Activated naive CD4-positive, alpha-beta T cell (primary cell): ENCODE measurements at regions not wholly inside any gene's neighbourhood (a gene's known extent, or its start where the extent isn't known, plus 50 kb on each side); places are given as distances from the start of the nearest gene placed in this dataset.
"Not testable (repeated sequence)": the region's sequence is repeated elsewhere in the genome, so short reads cannot be mapped to it uniquely, and the experiment has no call there.

Experiments used
- DNase-seq, 4 experiments: peaks; one replicate each; lab custom pipeline; 2025; lab: John Stamatoyannopoulos, UW

- DNase-seq = no peak
Observed at GRCh38 chr12:93979189-93979588, 169.2 kb upstream of the PLXNC1 start.

- DNase-seq = no peak
Observed at GRCh38 chr12:93980711-93981110, 167.7 kb upstream of the PLXNC1 start.

GRCh38 chr12:93981411-93981810, 167.0 kb upstream of the PLXNC1 start:
- no peak for DNase-seq

DNA sequence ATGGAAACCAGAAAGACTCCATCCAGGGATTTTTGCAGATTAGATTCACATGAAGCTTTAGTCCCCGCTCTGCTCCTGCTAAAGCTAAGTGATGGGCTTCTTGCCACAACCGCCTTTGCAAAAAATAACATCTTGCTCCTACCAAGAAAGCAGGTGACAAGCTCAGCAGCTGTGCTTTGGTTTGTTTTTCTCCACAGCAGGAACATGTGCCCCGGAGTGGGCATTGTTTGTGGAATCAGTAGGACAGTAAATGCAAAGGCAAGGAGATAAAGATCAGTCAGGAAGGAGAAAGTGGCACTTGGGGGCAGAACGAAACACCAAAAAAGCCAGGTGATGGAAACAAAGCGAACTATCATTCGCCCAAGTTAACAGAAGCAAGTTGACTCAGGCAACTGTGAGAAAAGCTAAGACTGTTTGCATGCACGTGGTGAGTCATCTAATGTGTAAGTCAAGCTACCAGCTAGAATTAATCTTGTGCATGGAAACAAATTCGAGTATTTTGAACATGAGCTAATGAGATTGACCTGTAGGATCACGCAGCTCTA, 165.5 kb upstream of the PLXNC1 start:
- DNase-seq = no peak

DNA sequence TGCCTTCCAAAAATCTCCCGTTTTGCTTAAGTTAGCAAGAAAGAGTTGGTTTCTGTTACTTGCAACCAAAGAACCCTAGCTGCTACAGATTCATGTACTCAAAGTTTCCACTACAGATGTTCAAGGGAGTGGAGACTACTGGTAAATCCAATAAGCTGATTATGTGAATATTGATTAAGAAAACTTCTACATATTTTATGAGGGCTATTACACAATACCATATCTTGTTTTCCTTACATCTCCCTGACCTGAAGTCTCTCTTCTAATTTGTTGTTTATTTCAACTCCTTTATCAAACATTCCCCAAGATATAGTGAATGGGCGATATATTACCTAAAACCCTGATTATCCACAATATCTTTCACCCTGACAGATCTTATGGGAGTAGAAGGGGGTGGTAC, 164.4 kb upstream of the PLXNC1 start:
- DNase-seq = no peak

- DNase-seq = no peak
Observed at GRCh38 chr12:93989949-93990348, 158.4 kb upstream of the PLXNC1 start.

DNA sequence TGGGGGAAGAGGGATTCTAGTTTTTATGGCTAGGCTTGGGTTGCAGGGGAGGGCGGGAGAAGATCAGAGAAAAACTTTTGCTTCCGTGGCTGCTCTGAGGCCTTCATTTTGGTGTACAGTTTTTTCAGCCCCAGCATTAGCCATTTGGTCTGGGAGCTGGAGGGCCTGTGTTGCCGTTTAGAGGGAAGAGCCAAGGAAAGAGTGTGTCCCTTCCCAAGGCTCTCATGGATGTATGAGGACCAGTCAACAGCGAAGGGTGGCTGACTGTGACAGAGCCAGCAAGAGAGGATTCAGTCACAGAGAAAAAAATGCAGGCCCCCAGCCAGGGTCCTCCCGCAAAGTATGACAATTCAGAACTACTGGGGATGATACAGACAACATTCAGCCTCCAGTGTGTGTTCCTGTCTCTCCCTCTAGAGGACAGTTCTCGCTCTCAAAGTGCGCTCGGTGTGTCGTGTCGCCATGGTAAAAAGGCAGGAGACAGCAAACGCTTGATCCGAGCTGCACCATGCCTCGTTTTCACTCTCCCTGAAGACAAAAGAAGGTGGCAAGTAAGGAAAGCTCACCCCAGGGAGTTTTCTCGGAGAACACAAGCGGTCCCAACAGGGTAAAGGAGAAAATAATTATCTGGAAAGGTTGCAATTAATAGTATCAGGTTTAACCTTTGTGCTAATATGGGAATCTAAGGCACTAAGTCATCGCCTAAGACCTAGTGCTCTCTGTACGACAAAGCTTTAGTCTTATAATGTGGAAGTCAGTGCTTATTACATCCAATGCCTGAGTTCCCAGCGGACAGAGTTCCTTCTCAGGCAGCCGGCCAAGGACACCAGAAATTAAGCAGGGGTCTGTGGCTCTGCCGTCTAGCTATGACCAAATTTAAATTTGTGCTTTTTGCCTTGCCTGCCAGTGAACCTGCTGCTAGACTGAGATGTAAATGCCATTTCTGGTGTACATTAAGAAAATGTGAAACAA, 157.3 kb upstream of the PLXNC1 start:
- DNase-seq = no peak

DNA sequence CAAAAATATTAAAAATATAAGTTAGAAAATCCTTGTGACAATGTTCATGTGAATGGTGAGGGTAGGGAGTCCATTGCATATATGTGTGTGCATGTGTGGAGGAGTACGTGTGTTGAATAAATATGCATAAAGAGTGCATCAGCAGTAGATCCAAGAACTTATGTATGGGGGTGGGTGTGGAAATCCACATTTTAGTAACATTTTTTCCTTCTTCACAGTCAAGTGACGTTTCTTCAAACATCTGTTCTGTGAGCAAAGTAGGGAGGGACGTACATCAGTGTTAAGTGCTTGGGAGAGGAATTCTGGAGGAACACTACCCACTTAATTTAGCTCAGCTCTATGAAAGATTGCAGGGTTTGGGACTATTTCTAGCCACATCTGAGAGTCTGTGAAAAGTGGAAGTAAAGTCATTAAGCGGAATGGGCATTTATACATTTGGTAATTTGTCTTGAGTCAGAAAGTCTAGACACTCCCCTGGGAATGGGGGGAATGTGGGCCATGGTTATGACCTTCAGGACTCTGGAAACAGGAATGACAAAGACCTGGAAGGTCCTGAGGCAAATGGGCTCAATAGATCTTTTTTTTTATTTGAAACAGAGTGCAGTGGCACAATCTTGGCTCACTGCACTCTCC, 156.4 kb upstream of the PLXNC1 start:
- DNase-seq = no peak

GRCh38 chr12:93994721-93995120, 153.7 kb upstream of the PLXNC1 start:
- no peak for DNase-seq

- DNase-seq = no peak
Observed at GRCh38 chr12:93996321-93996720, 152.1 kb upstream of the PLXNC1 start.

DNA sequence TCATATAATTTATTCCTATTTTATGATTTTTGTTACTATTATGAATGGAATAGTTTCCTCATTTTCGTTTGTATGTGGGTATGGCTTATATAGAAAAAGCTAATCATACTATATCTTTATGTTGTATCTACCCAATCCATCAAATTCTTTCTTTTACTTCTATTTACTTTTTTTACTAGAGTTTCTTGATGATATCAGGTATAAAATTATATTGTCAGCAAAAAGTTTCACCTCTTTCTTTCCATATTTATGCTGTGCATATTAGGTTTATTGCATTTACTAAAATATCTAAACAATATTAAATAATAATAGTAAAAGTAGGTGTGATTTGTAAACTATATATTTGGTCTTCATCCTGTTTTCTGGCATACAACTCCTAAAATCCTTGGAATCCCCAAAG, 146.7 kb upstream of the PLXNC1 start:
- no peak for DNase-seq

DNA sequence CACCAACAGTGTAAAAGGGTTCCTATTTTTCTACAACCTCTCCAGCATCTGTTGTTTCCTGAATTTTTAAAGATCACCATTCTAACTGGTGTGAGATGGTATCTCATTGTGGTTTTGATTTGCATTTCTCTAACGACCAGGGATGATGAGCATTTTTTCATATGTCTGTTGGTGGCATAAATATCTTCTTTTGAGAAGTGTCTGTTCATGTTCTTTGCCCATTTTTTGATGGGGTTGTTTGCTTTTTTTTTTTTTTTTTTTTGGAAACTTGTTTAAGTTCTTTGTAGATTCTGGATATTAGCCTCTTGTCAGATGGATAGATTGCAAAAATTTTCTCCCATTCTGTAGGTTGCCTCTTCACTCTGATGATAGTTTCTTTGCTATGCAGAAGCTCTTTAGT, 145.5 kb upstream of the PLXNC1 start:
- DNase-seq = not testable (repeated sequence)

- DNase-seq = peak in 2 of 4 experiments; percentile 42 to 62
Observed at GRCh38 chr12:94007833-94008232, 140.5 kb upstream of the PLXNC1 start.

DNA sequence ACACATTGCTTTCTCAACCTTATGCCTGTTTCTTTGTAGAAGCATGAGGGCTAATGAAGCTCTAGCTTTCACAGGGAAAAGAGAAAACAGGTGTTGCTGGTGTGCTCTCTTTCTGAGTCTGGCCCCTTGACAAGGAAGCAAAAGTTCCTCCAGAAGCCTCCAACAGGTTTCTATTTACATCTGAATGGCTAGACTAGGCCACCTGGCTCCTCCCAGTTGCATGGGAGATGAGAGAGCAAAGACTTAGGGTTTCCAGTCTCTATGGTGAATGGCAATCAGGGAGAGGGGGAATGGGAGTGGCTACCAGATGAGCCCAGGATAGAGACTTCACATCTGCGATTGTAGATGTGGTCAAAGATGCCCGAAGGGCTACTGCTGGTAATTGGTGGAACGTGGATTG, 138.1 kb upstream of the PLXNC1 start:
- no peak for DNase-seq

DNA sequence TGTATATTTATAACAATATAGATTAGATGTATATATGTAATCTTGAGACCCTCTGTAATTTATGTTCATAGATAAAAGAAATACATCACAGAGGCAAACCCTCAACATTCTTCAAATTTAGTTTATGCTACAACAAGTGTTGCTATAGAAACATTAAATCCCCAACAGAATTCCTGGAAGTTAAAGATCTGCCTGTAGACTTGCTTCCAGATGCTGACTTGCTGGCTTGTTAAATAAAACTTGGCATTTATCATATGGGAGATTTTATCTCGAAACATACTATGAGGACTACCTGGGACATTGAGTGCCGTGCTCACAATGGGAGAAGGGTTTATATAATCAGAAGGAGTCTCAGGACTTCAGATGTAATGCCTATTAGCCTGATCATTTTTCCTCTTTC, 136.3 kb upstream of the PLXNC1 start:
- no peak for DNase-seq

GRCh38 chr12:94012590-94012989, 135.8 kb upstream of the PLXNC1 start:
- DNase-seq = no peak

- DNase-seq = not testable (repeated sequence)
Observed at GRCh38 chr12:94017247-94017646, 131.1 kb upstream of the PLXNC1 start.

DNA sequence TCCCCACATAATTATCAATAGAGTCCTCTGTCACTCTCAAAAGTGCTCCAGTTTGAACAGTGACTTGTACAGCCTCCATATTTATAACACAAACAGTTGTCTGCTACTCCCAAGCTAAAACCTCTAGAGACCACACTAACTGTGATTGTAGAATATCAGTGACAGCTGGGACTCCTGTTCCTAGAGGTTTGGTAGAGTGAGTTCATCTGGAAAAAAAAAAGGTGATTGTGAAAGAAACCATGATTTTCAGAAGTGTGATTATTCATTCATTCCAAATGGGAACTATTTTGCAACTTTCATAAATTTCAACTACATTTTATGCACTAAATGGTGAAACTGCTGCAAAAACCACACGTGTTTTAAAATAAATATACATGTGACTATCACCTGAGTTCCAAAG, 128.0 kb upstream of the PLXNC1 start:
- DNase-seq = no peak

DNA sequence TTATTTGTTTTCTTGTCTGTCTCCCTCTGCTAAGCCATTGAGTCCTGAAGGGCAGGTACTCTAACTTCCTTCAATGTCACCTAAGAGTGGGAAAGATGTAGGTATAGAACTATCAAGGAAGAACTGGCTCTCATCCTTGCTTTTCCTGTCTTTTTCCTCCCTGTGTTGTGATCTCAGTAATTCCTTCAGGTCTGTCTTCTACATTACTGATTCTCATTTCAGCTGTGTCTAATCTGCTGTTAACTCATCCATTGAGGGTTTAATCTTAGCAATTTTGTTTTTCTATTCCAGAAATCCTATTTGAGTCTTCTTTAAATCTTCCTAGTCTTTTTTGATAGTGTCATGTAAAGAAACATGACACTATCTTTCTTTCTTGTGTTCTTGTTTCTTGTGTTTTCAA, 124.5 kb upstream of the PLXNC1 start:
- DNase-seq = no peak

GRCh38 chr12:94025068-94025467, 123.3 kb upstream of the PLXNC1 start:
- DNase-seq = no peak

GRCh38 chr12:94025756-94026155, 122.6 kb upstream of the PLXNC1 start:
- DNase-seq = no peak

- DNase-seq = no peak
Observed at GRCh38 chr12:94026596-94026995, 121.8 kb upstream of the PLXNC1 start.

DNA sequence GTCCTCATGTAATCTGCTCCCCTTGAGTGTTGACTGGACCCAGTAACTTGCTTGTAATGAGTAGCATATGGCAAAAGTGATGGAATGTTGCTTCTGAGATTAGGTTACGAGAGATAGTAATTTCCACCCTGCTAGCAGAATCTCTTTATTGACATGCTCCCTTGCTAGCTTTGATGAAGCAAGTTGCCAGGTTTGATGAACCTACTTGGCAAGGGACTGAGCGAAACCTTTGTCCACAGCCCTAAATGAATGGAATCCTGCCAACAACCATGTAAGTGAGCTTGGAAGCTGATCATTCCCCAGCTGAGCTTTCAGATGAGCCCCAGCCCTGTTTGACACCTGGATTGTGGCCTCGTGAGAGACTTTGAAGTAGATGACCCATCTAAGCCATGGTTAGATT, 120.8 kb upstream of the PLXNC1 start:
- DNase-seq = no peak
